Osteocyte (in vitro differentiated cells): ENCODE measurements at regions not wholly inside any gene's neighbourhood (a gene's known extent, or its start where the extent isn't known, plus 50 kb on each side); places are given as distances from the start of the nearest gene placed in this dataset.

ENCODE experiments used
- DNase-seq: peaks from one replicate; pipeline ENCODE4 v3.0.0; 2021; ENCODE audit warnings: mixed read lengths; ENCODE audit not compliant: unreplicated experiment; ENCODE audit errors: extremely low spot score
- H3K27ac Mint-ChIP-seq: one replicate; pipeline ENCODE4 v1.8.0; 2021; ENCODE audit warnings: mild to moderate bottlenecking, mixed read lengths; ENCODE audit not compliant: unreplicated experiment
- H3K27me3 Mint-ChIP-seq: one replicate; pipeline ENCODE4 v1.8.0; 2021; ENCODE audit warnings: mixed read lengths; ENCODE audit not compliant: unreplicated experiment
- H3K36me3 Mint-ChIP-seq: one replicate; pipeline ENCODE4 v1.8.0; 2021; ENCODE audit warnings: mixed read lengths; ENCODE audit not compliant: unreplicated experiment
- H3K4me1 Mint-ChIP-seq: one replicate; pipeline ENCODE4 v1.8.0; 2021; ENCODE audit warnings: mixed read lengths; ENCODE audit not compliant: unreplicated experiment
- H3K4me3 Mint-ChIP-seq: one replicate; pipeline ENCODE4 v1.8.0; 2021; ENCODE audit warnings: mild to moderate bottlenecking, moderate library complexity, mixed read lengths; ENCODE audit not compliant: unreplicated experiment
- H3K9me3 Mint-ChIP-seq: one replicate; pipeline ENCODE4 v1.8.0; 2021; ENCODE audit warnings: mixed read lengths; ENCODE audit not compliant: unreplicated experiment
- CTCF ChIP-seq: fragments of 200-600 bp; sonication (generic); IDR thresholded peaks from 2 replicates; pipeline ENCODE4 v1.5.0; 2021; ENCODE audit warnings: antibody characterized with exemption, mild to moderate bottlenecking, moderate library complexity

GRCh38 chrX:57848857-57849256 lies 61.4 kb downstream of the ZXDA start:
- H3K4me3 Mint-ChIP-seq: no peak overlapping the region
- no peak for DNase-seq
- TF ChIP-seq CTCF: no peak
- no peaks in the 10 kb centered on the region for H3K27me3 Mint-ChIP-seq
- H3K36me3 Mint-ChIP-seq: no peaks in the 10 kb centered on the region
- no peak overlapping the region for H3K27ac Mint-ChIP-seq
- H3K9me3 Mint-ChIP-seq: peaks cover 47% of the 10 kb centered on the region
- no peaks in the 10 kb centered on the region for H3K4me1 Mint-ChIP-seq

- Mint-ChIP-seq H3K9me3 (peaks cover 54% of the 10 kb centered on the region), H3K4me3 (no peak overlapping the region), H3K27me3 (no peaks in the 10 kb centered on the region), H3K4me1 (no peaks in the 10 kb centered on the region), H3K27ac (no peak overlapping the region), H3K36me3 (no peaks in the 10 kb centered on the region)
- DNase-seq: no peak
- TF ChIP-seq CTCF: no peak
Measured at GRCh38 chrX:57822818-57823217, 87.4 kb downstream of the ZXDA start.

GRCh38 chrX:57822398-57822797 lies 87.9 kb downstream of the ZXDA start:
- Mint-ChIP-seq H3K4me3 (no peak overlapping the region), H3K27ac (no peak overlapping the region)
- no peak for TF ChIP-seq CTCF

GRCh38 chrX:57821703-57822387 lies 88.4 kb downstream of the ZXDA start:
- Mint-ChIP-seq H3K4me3 (no peak overlapping the region), H3K36me3 (no peaks in the 10 kb centered on the region)

More at GRCh38 chrX:57822398-57822797, 87.9 kb downstream of the ZXDA start:
- Mint-ChIP-seq H3K4me1 (no peaks in the 10 kb centered on the region), H3K9me3 (peaks cover 56% of the 10 kb centered on the region), H3K27me3 (no peaks in the 10 kb centered on the region), H3K36me3 (no peaks in the 10 kb centered on the region)
- DNase-seq: no peak

GRCh38 chrX:57817302-57817701 lies 93.0 kb downstream of the ZXDA start:
- no peak for DNase-seq
- no peak overlapping the region for H3K4me3 Mint-ChIP-seq
- H3K9me3 Mint-ChIP-seq: peaks cover 56% of the 10 kb centered on the region
- H3K36me3 Mint-ChIP-seq: no peaks in the 10 kb centered on the region
- H3K27me3 Mint-ChIP-seq: no peaks in the 10 kb centered on the region
- no peaks in the 10 kb centered on the region for H3K4me1 Mint-ChIP-seq
- TF ChIP-seq CTCF: no peak
- no peak overlapping the region for H3K27ac Mint-ChIP-seq

More at GRCh38 chrX:57821703-57822387, 88.4 kb downstream of the ZXDA start:
- H3K9me3 Mint-ChIP-seq: peaks cover 51% of the 10 kb centered on the region
- H3K27me3 Mint-ChIP-seq: no peaks in the 10 kb centered on the region
- no peak overlapping the region for H3K27ac Mint-ChIP-seq
- H3K4me1 Mint-ChIP-seq: no peaks in the 10 kb centered on the region
- no peak for DNase-seq
- TF ChIP-seq CTCF: no peak
